K562 (cell line): ENCODE measurements at regions not wholly inside any gene's neighbourhood (a gene's known extent, or its start where the extent isn't known, plus 50 kb on each side); places are given as distances from the start of the nearest gene placed in this dataset.

Experiments
- ATAC-seq: fragments of 200-7000 bp; cut with Tn5 transposase; 3 replicates; pipeline ENCODE4 v1.9.1; 2020; ENCODE audit warnings: moderate library complexity
- BruUV-seq: library from RNA; stranded (reverse); fragments of 400-500 nt; replicated peaks from 2 replicates; lab custom pipeline; 2021; lab: Mats Ljungman, UMichigan
- CTCF ChIA-PET: fragments of 300-600 bp; formaldehyde crosslinking; extraction: SDS; loops from one replicate; lab custom pipeline; 2021; ENCODE audit warnings: low intra/inter-chr PET ratio; lab: Yijun Ruan, JAX
- POLR2A ChIA-PET: fragments of 300-600, 350-650 bp; sonication (Branson Sonifier 250); formaldehyde crosslinking; extraction: SDS; loops from one replicate; lab custom pipeline; 2021; ENCODE audit warnings: antibody characterized with exemption, inconsistent platforms; lab: Yijun Ruan, JAX
- DNase-seq, 4 experiments: peaks; one replicate each; pipeline versions ENCODE4 v3.0.0 to v3.0.0-alpha.2; 2011 to 2018; ENCODE audit warnings: low spot score in 3 of 4, mixed read lengths in 3 of 4; ENCODE audit errors: extremely low read depth in 1 of 4
- FAIRE-seq: peaks from 2 replicates; lab custom pipeline; 2011; peaks lifted over from hg19 to GRCh38; lab: Jason Lieb, UNC
- H2AFZ ChIP-seq: 2 replicates; pipeline ENCODE4 v1.6.0; 2011; ENCODE audit warnings: low read depth, low read length, control low read depth, inconsistent platforms
- H3K27ac ChIP-seq: fragments of 200-600 bp; 3 replicates; pipeline ENCODE4 v1.8.0; 2011; ENCODE audit warnings: low read depth, mild to moderate bottlenecking, control low read depth, inconsistent platforms, low read length, moderate library complexity, mixed read lengths; ENCODE audit errors: extremely low read depth
- H3K27me3 ChIP-seq, 2 experiments: fragments of 300-600 bp in 1 of 2; 2 replicates in 1 of 2; 3 replicates in 1 of 2; pipeline versions ENCODE4 v1.6.0 to v1.8.0; 2011; ENCODE audit warnings: inconsistent platforms in 2 of 2, low read length in 2 of 2, mild to moderate bottlenecking in 1 of 2, mixed read lengths in 1 of 2, moderate library complexity in 1 of 2; ENCODE audit not compliant: control insufficient read depth in 2 of 2, insufficient read depth in 2 of 2
- H3K36me3 ChIP-seq: fragments of 300-600 bp; 3 replicates; pipeline ENCODE4 v1.8.0; 2011; ENCODE audit warnings: mild to moderate bottlenecking, low read length, inconsistent platforms; ENCODE audit not compliant: control insufficient read depth, insufficient read depth
- H3K4me1 ChIP-seq, 2 experiments: fragments of 200-600 bp in 1 of 2; replicated peaks in 1 of 2; 2 replicates in 1 of 2; 3 replicates in 1 of 2; pipeline versions ENCODE4 v1.5.1 to v1.8.0; 2011; ENCODE audit warnings: inconsistent platforms in 2 of 2, low read length in 2 of 2, mild to moderate bottlenecking in 1 of 2, mixed read lengths in 1 of 2, moderate library complexity in 1 of 2; ENCODE audit not compliant: control insufficient read depth in 2 of 2, insufficient read depth in 2 of 2
- H3K4me2 ChIP-seq: 2 replicates; pipeline ENCODE4 v1.6.1; 2011; ENCODE audit warnings: low read length, control low read depth, inconsistent platforms, mixed read lengths; ENCODE audit not compliant: insufficient read depth
- H3K4me3 ChIP-seq: fragments of 200-600 bp; sonication (generic), shearing (Covaris generic); 2 replicates; pipeline ENCODE4 v1.5.1; 2016; ENCODE audit warnings: control low read depth, inconsistent platforms
- H3K79me2 ChIP-seq: fragments of 200-600 bp; 3 replicates; pipeline ENCODE4 v1.8.0; 2011; ENCODE audit warnings: low read length, inconsistent platforms; ENCODE audit not compliant: control insufficient read depth, insufficient read depth
- H3K9ac ChIP-seq, 2 experiments: 2 replicates each; pipeline versions ENCODE4 v1.6.0 to v1.6.1; 2011; ENCODE audit warnings: low read depth in 2 of 2, low read length in 2 of 2, control low read depth in 1 of 2, inconsistent platforms in 1 of 2, mild to moderate bottlenecking in 1 of 2, mixed read lengths in 1 of 2; ENCODE audit not compliant: insufficient read depth in 1 of 2
- H3K9me1 ChIP-seq: one replicate; pipeline ENCODE4 v1.6.0; 2011; ENCODE audit warnings: inconsistent platforms, mild to moderate bottlenecking, low read length, moderate library complexity; ENCODE audit not compliant: control insufficient read depth, insufficient read depth
- H3K9me3 ChIP-seq: replicated peaks from 2 replicates; pipeline ENCODE4 v1.5.1; 2011; ENCODE audit warnings: low read depth, low read length, inconsistent platforms; ENCODE audit not compliant: control insufficient read depth, insufficient read depth
- H4K20me1 ChIP-seq: replicated peaks from 2 replicates; pipeline ENCODE4 v1.6.1; 2011; ENCODE audit warnings: low read length, inconsistent platforms, mixed read lengths; ENCODE audit not compliant: control insufficient read depth, insufficient read depth
- BRF1 ChIP-seq: IDR thresholded peaks from 3 replicates; pipeline ENCODE4 v1.6.1; 2011; ENCODE audit warnings: borderline replicate concordance, mild to moderate bottlenecking; ENCODE audit not compliant: insufficient read length; ENCODE audit errors: extremely low read depth
- ELF1 ChIP-seq: fragments of 200-800 bp; sonication (Bioruptor generic); IDR thresholded peaks from 2 replicates; pipeline ENCODE4 v1.6.1; 2016; ENCODE audit warnings: missing genetic modification characterization, missing compliant biosample characterization
- GTF3C2 ChIP-seq: IDR thresholded peaks from 3 replicates; pipeline ENCODE4 v1.6.1; 2011; ENCODE audit warnings: borderline replicate concordance, mild to moderate bottlenecking, moderate library complexity; ENCODE audit not compliant: insufficient read length; ENCODE audit errors: extremely low read depth
- HDAC1 ChIP-seq, 2 experiments: fragments of 450-650 bp; IDR thresholded peaks; 2 replicates each; pipeline ENCODE4 v1.6.1; 2016 to 2017; ENCODE audit warnings: inconsistent platforms in 1 of 2, mild to moderate bottlenecking in 1 of 2, moderate library complexity in 1 of 2
- HDAC6 ChIP-seq: IDR thresholded peaks from 2 replicates; pipeline ENCODE4 v1.6.1; 2012; ENCODE audit warnings: low read depth, mild to moderate bottlenecking, control low read depth, inconsistent platforms, low read length, moderate library complexity
- HES1 ChIP-seq: fragments of 450-650 bp; IDR thresholded peaks from 2 replicates; pipeline ENCODE4 v1.6.1; 2016; ENCODE audit warnings: low read depth, mild to moderate bottlenecking, moderate library complexity
- IRF1 ChIP-seq: sonication (generic); formaldehyde crosslinking; IDR thresholded peaks from 2 replicates; pipeline ENCODE4 v1.8.0; 2022; ENCODE audit warnings: missing genetic modification reagents, mild to moderate bottlenecking, borderline replicate concordance
- LEF1 ChIP-seq: fragments of 450-650 bp; IDR thresholded peaks from 2 replicates; pipeline ENCODE4 v1.6.1; 2016; ENCODE audit warnings: mild to moderate bottlenecking
- MCM3 ChIP-seq: fragments of 450-650 bp; IDR thresholded peaks from 2 replicates; pipeline ENCODE4 v1.6.1; 2016
- RB1 ChIP-seq: fragments of 450-650 bp; IDR thresholded peaks from 2 replicates; pipeline ENCODE4 v1.6.1; 2017; ENCODE audit warnings: low read depth, mild to moderate bottlenecking
- SAFB2 ChIP-seq: fragments of 200-400 bp; formaldehyde crosslinking; IDR thresholded peaks from 2 replicates; pipeline ENCODE4 v1.6.1; 2018; ENCODE audit warnings: borderline replicate concordance, low read length, low read depth, moderate library complexity; ENCODE audit not compliant: severe bottlenecking
- SMARCA5 ChIP-seq: fragments of 450-650 bp; IDR thresholded peaks from 2 replicates; pipeline ENCODE4 v1.6.1; 2016
- SMC3 ChIP-seq: conservative IDR thresholded peaks from 2 replicates; pipeline ENCODE4 v1.6.1; 2011; ENCODE audit warnings: low read depth, low read length, improper control_type of control experiment; ENCODE audit not compliant: insufficient read depth
- SNIP1 ChIP-seq: fragments of 450-650 bp; IDR thresholded peaks from 2 replicates; pipeline ENCODE4 v1.7.1; 2017; ENCODE audit warnings: low read depth, mild to moderate bottlenecking
- STAT5B ChIP-seq: fragments of 250-450 bp; sonication (Bioruptor Pico); IDR thresholded peaks from 2 replicates; pipeline ENCODE4 v1.8.0; 2021; ENCODE audit warnings: mild to moderate bottlenecking, inconsistent platforms
- TBP ChIP-seq: optimal IDR thresholded peaks from 2 replicates; pipeline ENCODE3; 2011; ENCODE audit warnings: low read depth, low read length, improper control_type of control experiment
- WGBS: fragments of 100-300 bp; shearing (Covaris generic); methylation state at CpG from one replicate; pipeline ENCODE4 v1.1.6; 2016; ENCODE audit warnings: low coverage, mixed read lengths; ENCODE audit not compliant: insufficient coverage; ENCODE audit errors: missing lambda C conversion rate; 5-methylcytosine and 5-hydroxymethylcytosine counted together
- in situ Hi-C: fragments of 300-500 bp; cut with MboI; formaldehyde crosslinking; loops from 4 replicates; pipeline ENCODE4 v1.15.0; 2018; ENCODE audit warnings: inconsistent platforms, mixed read lengths
- intact Hi-C: fragments of 100-400 bp; cut with micrococcal nuclease; formaldehyde crosslinking; loops from 2 replicates; pipeline ENCODE4 v1.14.2; 2022

GRCh38 chr12:34253674-34254073, 231.4 kb downstream of the ALG10 start:
- in situ Hi-C loops: no loop called here
- no peak for FAIRE-seq
- no TSS peak for BruUV-seq

More at GRCh38 chr12:34253674-34254073, 231.4 kb downstream of the ALG10 start:
- H3K27me3 ChIP-seq: no peaks in the 10 kb centered on the region
- no peak overlapping the region for H2AFZ ChIP-seq
- no peak for ATAC-seq
- no peak overlapping the region for H3K9ac ChIP-seq
- intact Hi-C loops: no loop called here
- H3K9me3 ChIP-seq: no peaks in the 10 kb centered on the region
- no peaks in the 10 kb centered on the region for H3K36me3 ChIP-seq
- H3K9me1 ChIP-seq: no peaks in the 10 kb centered on the region
- ChIA-PET CTCF (no interaction called here), POLR2A (no interaction called here)
- H3K79me2 ChIP-seq: no peaks in the 10 kb centered on the region
- no peaks in the 10 kb centered on the region for H4K20me1 ChIP-seq
- H3K4me2 ChIP-seq: no peak overlapping the region
- TF ChIP-seq HDAC6 (no peak), STAT5B (CRISPR knock-in tag) (no peak), ELF1 (tag) (no peak), MCM3 (no peak), SMARCA5 (no peak), TBP (no peak), LEF1 (no peak), GTF3C2 (no peak), HES1 (no peak), HDAC1 (IDR thresholded peaks at IDR 0.05) (no peak), RB1 (no peak), IRF1 (no peak), SMC3 (no peak), BRF1 (no peak), SNIP1 (no peak), SAFB2 (no peak)
- TF ChIP-seq, all 486 proteins: peak for 0
- 7% methylated on average over 4 of the region's 4 CpGs for WGBS
- DNase-seq: no peak
- Histone ChIP-seq H3K4me1 (no peaks in the 10 kb centered on the region), H3K27ac (no peak overlapping the region), H3K4me3 (no peak overlapping the region)
